ENCODE measurements at regions not wholly inside any gene's neighbourhood (a gene's known extent, or its start where the extent isn't known, plus 50 kb on each side); places are given as distances from the start of the nearest gene placed in this dataset.
"Not testable (repeated sequence)": the region's sequence is repeated elsewhere in the genome, so short reads cannot be mapped to it uniquely, and the experiment has no call there.

GRCh38 chr9:93786204-93786603 lies 169.0 kb downstream of the BARX1 start:
- Mint-ChIP-seq H3K4me1 (ENCODE audit: low read depth) (no peaks in the 10 kb centered on the region), H3K4me3 (no peak overlapping the region), H3K9me3 (peaks cover 17% of the 10 kb centered on the region), H3K27me3 (ENCODE audit: low read depth) (peaks cover 41% of the 10 kb centered on the region), H3K36me3 (ENCODE audit: insufficient read depth) (no peaks in the 10 kb centered on the region)
- ATAC-seq (no peak), DNase-seq (no peak)

- peaks cover 5% of the 10 kb centered on the region for H3K27me3 Mint-ChIP-seq (ENCODE audit: low read depth)
- no peaks in the 10 kb centered on the region for H3K9me3 Mint-ChIP-seq
- ATAC-seq = no peak
These were observed 178.3 kb downstream of the BARX1 start for GRCh38 chr9:93776873-93777272.

GRCh38 chr9:93776256-93776655 lies 178.9 kb downstream of the BARX1 start:
- ATAC-seq (no peak), DNase-seq (no peak)
- Mint-ChIP-seq H3K36me3 (ENCODE audit: insufficient read depth) (no peaks in the 10 kb centered on the region), H3K27me3 (ENCODE audit: low read depth) (peaks cover 6% of the 10 kb centered on the region), H3K4me3 (no peak overlapping the region), H3K4me1 (ENCODE audit: low read depth) (no peaks in the 10 kb centered on the region), H3K9me3 (no peaks in the 10 kb centered on the region)

More at GRCh38 chr9:93776873-93777272, 178.3 kb downstream of the BARX1 start:
- DNase-seq = no peak
- Mint-ChIP-seq H3K36me3 (ENCODE audit: insufficient read depth) (no peaks in the 10 kb centered on the region), H3K4me3 (no peak overlapping the region), H3K4me1 (ENCODE audit: low read depth) (no peaks in the 10 kb centered on the region)

- DNase-seq = no peak
- Mint-ChIP-seq H3K4me1 (ENCODE audit: low read depth) (no peaks in the 10 kb centered on the region), H3K27me3 (ENCODE audit: low read depth) (peaks cover 6% of the 10 kb centered on the region), H3K36me3 (ENCODE audit: insufficient read depth) (no peaks in the 10 kb centered on the region), H3K9me3 (peaks cover 4% of the 10 kb centered on the region), H3K4me3 (no peak overlapping the region)
- no peak for ATAC-seq
These were observed 180.6 kb downstream of the BARX1 start for GRCh38 chr9:93774331-93775102.

- ATAC-seq = no peak
- peaks cover 6% of the 10 kb centered on the region for H3K27me3 Mint-ChIP-seq (ENCODE audit: low read depth)
- no peaks in the 10 kb centered on the region for H3K36me3 Mint-ChIP-seq (ENCODE audit: insufficient read depth)
- peaks cover 4% of the 10 kb centered on the region for H3K9me3 Mint-ChIP-seq
- H3K4me1 Mint-ChIP-seq (ENCODE audit: low read depth) = no peaks in the 10 kb centered on the region
- no peak for DNase-seq
- H3K4me3 Mint-ChIP-seq = no peak overlapping the region
These were observed 183.9 kb downstream of the BARX1 start for GRCh38 chr9:93771276-93771675.

- Mint-ChIP-seq H3K27me3 (ENCODE audit: low read depth) (peaks cover 9% of the 10 kb centered on the region), H3K36me3 (ENCODE audit: insufficient read depth) (no peaks in the 10 kb centered on the region), H3K4me1 (ENCODE audit: low read depth) (no peaks in the 10 kb centered on the region), H3K9me3 (peaks cover 19% of the 10 kb centered on the region), H3K4me3 (no peak overlapping the region)
- DNase-seq (no peak), ATAC-seq (no peak)
These were observed 185.4 kb downstream of the PHF2 start for GRCh38 chr9:93761822-93762221.

GRCh38 chr9:93750045-93750444 lies 173.7 kb downstream of the PHF2 start:
- peaks cover 57% of the 10 kb centered on the region for H3K9me3 Mint-ChIP-seq
- DNase-seq = no peak
- H3K4me3 Mint-ChIP-seq = no peak overlapping the region
- H3K36me3 Mint-ChIP-seq (ENCODE audit: insufficient read depth) = peaks cover 3% of the 10 kb centered on the region
- H3K27me3 Mint-ChIP-seq (ENCODE audit: low read depth) = peaks cover 11% of the 10 kb centered on the region
- ATAC-seq = no peak
- H3K4me1 Mint-ChIP-seq (ENCODE audit: low read depth) = no peaks in the 10 kb centered on the region

GRCh38 chr9:93748827-93749226 lies 172.4 kb downstream of the PHF2 start:
- not testable (repeated sequence) for ATAC-seq; H3K4me3 Mint-ChIP-seq; H3K36me3 Mint-ChIP-seq (ENCODE audit: insufficient read depth); H3K27me3 Mint-ChIP-seq (ENCODE audit: low read depth); DNase-seq; H3K4me1 Mint-ChIP-seq (ENCODE audit: low read depth)
- peaks cover 57% of the 10 kb centered on the region for H3K9me3 Mint-ChIP-seq

GRCh38 chr9:93731963-93732362 lies 155.6 kb downstream of the PHF2 start:
- DNase-seq (no peak), ATAC-seq (no peak)
- Mint-ChIP-seq H3K4me1 (ENCODE audit: low read depth) (no peaks in the 10 kb centered on the region), H3K4me3 (no peak overlapping the region), H3K27me3 (ENCODE audit: low read depth) (peaks cover 47% of the 10 kb centered on the region), H3K36me3 (ENCODE audit: insufficient read depth) (no peaks in the 10 kb centered on the region), H3K9me3 (peaks cover 32% of the 10 kb centered on the region)

GRCh38 chr9:93730648-93731047 lies 154.3 kb downstream of the PHF2 start:
- H3K27me3 Mint-ChIP-seq (ENCODE audit: low read depth) = peaks cover 49% of the 10 kb centered on the region
- H3K4me1 Mint-ChIP-seq (ENCODE audit: low read depth) = no peaks in the 10 kb centered on the region
- H3K4me3 Mint-ChIP-seq = no peak overlapping the region
- ATAC-seq = no peak
- peaks cover 30% of the 10 kb centered on the region for H3K9me3 Mint-ChIP-seq
- no peaks in the 10 kb centered on the region for H3K36me3 Mint-ChIP-seq (ENCODE audit: insufficient read depth)
- no peak for DNase-seq

GRCh38 chr9:93730217-93730616 lies 153.8 kb downstream of the PHF2 start:
- no peaks in the 10 kb centered on the region for H3K4me1 Mint-ChIP-seq (ENCODE audit: low read depth)
- H3K9me3 Mint-ChIP-seq = peaks cover 30% of the 10 kb centered on the region
- H3K4me3 Mint-ChIP-seq = no peak overlapping the region
- H3K36me3 Mint-ChIP-seq (ENCODE audit: insufficient read depth) = no peaks in the 10 kb centered on the region
- ATAC-seq = no peak
- H3K27me3 Mint-ChIP-seq (ENCODE audit: low read depth) = peaks cover 47% of the 10 kb centered on the region
- DNase-seq = no peak

Measured in activated T-cell treated with anti-CD3 and anti-CD28 coated beads, Interleukin-2, amount 50 U/mL, for 4 hours (primary cell).